Astrocyte (in vitro differentiated cells and primary cell): ENCODE measurements at regions not wholly inside any gene's neighbourhood (a gene's known extent, or its start where the extent isn't known, plus 50 kb on each side); places are given as distances from the start of the nearest gene placed in this dataset.
"Not testable (repeated sequence)": the region's sequence is repeated elsewhere in the genome, so short reads cannot be mapped to it uniquely, and the experiment has no call there.

Experiments used
- DNase-seq: peaks from one replicate; pipeline ENCODE4 v3.0.0-alpha.2; 2010; ENCODE audit warnings: low read depth
- FAIRE-seq: peaks from 2 replicates; lab custom pipeline; 2011; peaks lifted over from hg19 to GRCh38; lab: Jason Lieb, UNC
- H2AFZ ChIP-seq: 2 replicates; pipeline ENCODE4 v1.6.0; 2012; ENCODE audit warnings: low read depth, low read length, inconsistent platforms
- H3K27ac ChIP-seq: 2 replicates; pipeline ENCODE4 v1.5.1; 2011; ENCODE audit warnings: low read depth, low read length, inconsistent platforms
- H3K27me3 ChIP-seq: 2 replicates; pipeline ENCODE4 v1.6.0; 2011; ENCODE audit warnings: low read length, inconsistent platforms; ENCODE audit not compliant: insufficient read depth
- H3K36me3 ChIP-seq: 2 replicates; pipeline ENCODE4 v1.5.1; 2011; ENCODE audit warnings: low read length, inconsistent platforms; ENCODE audit not compliant: insufficient read depth
- H3K4me1 ChIP-seq: 2 replicates; pipeline ENCODE4 v1.5.1; 2011; ENCODE audit warnings: low read length, inconsistent platforms; ENCODE audit not compliant: insufficient read depth
- H3K4me2 ChIP-seq: 2 replicates; pipeline ENCODE4 v1.6.0; 2012; ENCODE audit warnings: low read length, inconsistent platforms
- H3K4me3 ChIP-seq: 2 replicates; pipeline ENCODE4 v1.5.1; 2011; ENCODE audit warnings: low read depth, mild to moderate bottlenecking, low read length, inconsistent platforms; ENCODE audit not compliant: insufficient read depth
- H3K79me2 ChIP-seq: 2 replicates; pipeline ENCODE4 v1.6.0; 2012; ENCODE audit warnings: mild to moderate bottlenecking, low read length, inconsistent platforms; ENCODE audit not compliant: insufficient read depth
- H3K9ac ChIP-seq: 2 replicates; pipeline ENCODE4 v1.6.0; 2012; ENCODE audit warnings: mild to moderate bottlenecking, low read length, inconsistent platforms
- H3K9me3 ChIP-seq: 2 replicates; pipeline ENCODE4 v1.5.1; 2012; ENCODE audit warnings: low read depth, mild to moderate bottlenecking, low read length, inconsistent platforms; ENCODE audit not compliant: insufficient read depth
- H4K20me1 ChIP-seq: 2 replicates; pipeline ENCODE4 v1.6.0; 2012; ENCODE audit warnings: low read length, inconsistent platforms; ENCODE audit not compliant: insufficient read depth
- H3K27ac Mint-ChIP-seq: one replicate; pipeline ENCODE4 v1.8.0; 2021; ENCODE audit warnings: mild to moderate bottlenecking, mixed read lengths; ENCODE audit not compliant: unreplicated experiment
- H3K27me3 Mint-ChIP-seq: one replicate; pipeline ENCODE4 v1.8.0; 2021; ENCODE audit warnings: low read depth, mixed read lengths; ENCODE audit not compliant: unreplicated experiment
- H3K36me3 Mint-ChIP-seq: one replicate; pipeline ENCODE4 v1.8.0; 2021; ENCODE audit warnings: low read depth, mixed read lengths; ENCODE audit not compliant: unreplicated experiment
- H3K4me1 Mint-ChIP-seq: one replicate; pipeline ENCODE4 v1.8.0; 2021; ENCODE audit warnings: low read depth, mixed read lengths; ENCODE audit not compliant: unreplicated experiment
- H3K4me3 Mint-ChIP-seq: one replicate; pipeline ENCODE4 v1.8.0; 2021; ENCODE audit warnings: mild to moderate bottlenecking, moderate library complexity, mixed read lengths; ENCODE audit not compliant: unreplicated experiment
- H3K9me3 Mint-ChIP-seq: one replicate; pipeline ENCODE4 v1.8.0; 2021; ENCODE audit warnings: mild to moderate bottlenecking, mixed read lengths; ENCODE audit not compliant: unreplicated experiment
- CTCF ChIP-seq: IDR thresholded peaks from 2 replicates; pipeline ENCODE4 v1.5.1; 2011; ENCODE audit warnings: low read depth, mild to moderate bottlenecking, inconsistent platforms, low read length, moderate library complexity; ENCODE audit not compliant: insufficient read depth
- EZH2 ChIP-seq: IDR thresholded peaks from 2 replicates; pipeline ENCODE4 v1.6.1; 2012; ENCODE audit warnings: mild to moderate bottlenecking, low read length, inconsistent platforms; ENCODE audit not compliant: insufficient read depth

- no peaks in the 10 kb centered on the region for H3K36me3 Mint-ChIP-seq
- Histone ChIP-seq H2AFZ (no peak overlapping the region), H3K9ac (no peak overlapping the region), H3K27ac (no peak overlapping the region), H3K4me3 (no peak overlapping the region), H3K9me3 (no peaks in the 10 kb centered on the region), H3K27me3 (no peaks in the 10 kb centered on the region), H3K36me3 (no peaks in the 10 kb centered on the region), H3K4me2 (no peak overlapping the region), H3K79me2 (no peaks in the 10 kb centered on the region), H3K4me1 (no peaks in the 10 kb centered on the region), H4K20me1 (no peaks in the 10 kb centered on the region)
- no peaks in the 10 kb centered on the region for H3K27me3 Mint-ChIP-seq
- TF ChIP-seq EZH2, result no peak
- no peak for TF ChIP-seq CTCF
- no peak overlapping the region for H3K4me3 Mint-ChIP-seq
- no peak overlapping the region for H3K27ac Mint-ChIP-seq
- peaks cover 2% of the 10 kb centered on the region for H3K9me3 Mint-ChIP-seq
- DNase-seq (no peak), FAIRE-seq (no peak)
- H3K4me1 Mint-ChIP-seq, result no peaks in the 10 kb centered on the region
These were observed 650.9 kb downstream of the CCDC85A start for GRCh38 chr2:56834686-56835085.

- not testable (repeated sequence) for H3K9me3 Mint-ChIP-seq, H4K20me1 ChIP-seq, H3K36me3 Mint-ChIP-seq, DNase-seq, H3K27me3 ChIP-seq, H3K27ac ChIP-seq, H3K9me3 ChIP-seq, H3K4me1 ChIP-seq, H3K27ac Mint-ChIP-seq, H3K4me3 ChIP-seq, H3K27me3 Mint-ChIP-seq, H3K79me2 ChIP-seq, H2AFZ ChIP-seq, H3K4me2 ChIP-seq, H3K9ac ChIP-seq, H3K4me3 Mint-ChIP-seq, H3K4me1 Mint-ChIP-seq, FAIRE-seq, H3K36me3 ChIP-seq
These were observed 656.2 kb downstream of the CCDC85A start for GRCh38 chr2:56840009-56840408.

GRCh38 chr2:56860991-56861390 is 677.2 kb downstream of the CCDC85A start:
- no peak overlapping the region for H3K9ac ChIP-seq
- H3K4me1 ChIP-seq, result no peaks in the 10 kb centered on the region
- no peaks in the 10 kb centered on the region for H3K27me3 ChIP-seq
- no peak overlapping the region for H3K4me3 ChIP-seq
- H2AFZ ChIP-seq, result no peak overlapping the region
- no peaks in the 10 kb centered on the region for H3K27me3 Mint-ChIP-seq
- TF ChIP-seq EZH2, result no peak
- TF ChIP-seq CTCF, result no peak
- DNase-seq, result no peak
- H3K36me3 Mint-ChIP-seq, result peaks cover 3% of the 10 kb centered on the region
- H3K36me3 ChIP-seq, result no peaks in the 10 kb centered on the region
- no peaks in the 10 kb centered on the region for H3K4me1 Mint-ChIP-seq
- no peaks in the 10 kb centered on the region for H3K79me2 ChIP-seq
- H3K4me3 Mint-ChIP-seq, result no peak overlapping the region
- H3K9me3 Mint-ChIP-seq, result no peaks in the 10 kb centered on the region
- no peaks in the 10 kb centered on the region for H3K9me3 ChIP-seq
- H3K4me2 ChIP-seq, result no peak overlapping the region
- H3K27ac Mint-ChIP-seq, result no peak overlapping the region
- no peak overlapping the region for H3K27ac ChIP-seq
- no peaks in the 10 kb centered on the region for H4K20me1 ChIP-seq
- no peak for FAIRE-seq
